Cardiac muscle cell (in vitro differentiated cells and primary cell): ENCODE measurements at regions not wholly inside any gene's neighbourhood (a gene's known extent, or its start where the extent isn't known, plus 50 kb on each side); places are given as distances from the start of the nearest gene placed in this dataset.

Source experiments
- DNase-seq, 2 donors: peaks; one replicate each; pipeline versions ENCODE4 v3.0.0 to v3.0.0-alpha.2; 2010 to 2017; ENCODE audit warnings: low read depth in 1 of 2, low spot score in 1 of 2
- H3K27ac ChIP-seq: fragments of 200-600 bp; sonication (generic); 2 replicates; pipeline ENCODE4 v1.5.1; 2016
- H3K27me3 ChIP-seq: fragments of 200-600 bp; sonication (generic); 2 replicates; pipeline ENCODE4 v1.6.0; 2016; ENCODE audit warnings: control low read depth
- H3K36me3 ChIP-seq: fragments of 200-600 bp; sonication (generic); 2 replicates; pipeline ENCODE4 v1.5.1; 2016; ENCODE audit warnings: control low read depth
- H3K4me1 ChIP-seq: fragments of 200-600 bp; sonication (generic); 2 replicates; pipeline ENCODE4 v1.8.1; 2017; ENCODE audit warnings: low read depth, mild to moderate bottlenecking, mixed run types
- H3K4me3 ChIP-seq: fragments of 200-600 bp; sonication (generic); 2 replicates; pipeline ENCODE4 v1.5.1; 2016; ENCODE audit warnings: mild to moderate bottlenecking
- H3K9me3 ChIP-seq: fragments of 200-600 bp; sonication (generic); 2 replicates; pipeline ENCODE4 v1.5.1; 2017; ENCODE audit warnings: low read depth, mild to moderate bottlenecking, control low read depth
- CTCF ChIP-seq: IDR thresholded peaks from 2 replicates; pipeline ENCODE4 v1.5.1; 2012; ENCODE audit warnings: low read depth, mild to moderate bottlenecking, low read length

GRCh38 chr9:28587052-28587451 is 1013.8 kb upstream of the C9orf72 start:
- TF ChIP-seq CTCF: no peak
- H3K9me3 ChIP-seq: no peaks in the 10 kb centered on the region
- no peaks in the 10 kb centered on the region for H3K27me3 ChIP-seq
- no peaks in the 10 kb centered on the region for H3K36me3 ChIP-seq
- H3K27ac ChIP-seq: no peak overlapping the region
- no peak for DNase-seq
- no peak overlapping the region for H3K4me3 ChIP-seq
- H3K4me1 ChIP-seq: no peaks in the 10 kb centered on the region

GRCh38 chr9:28598408-28598807 is 1025.1 kb upstream of the C9orf72 start:
- H3K27me3 ChIP-seq: no peaks in the 10 kb centered on the region
- H3K4me1 ChIP-seq: peaks cover 7% of the 10 kb centered on the region
- H3K4me3 ChIP-seq: no peak overlapping the region
- no peaks in the 10 kb centered on the region for H3K9me3 ChIP-seq
- H3K27ac ChIP-seq: no peak overlapping the region
- DNase-seq: no peak
- no peaks in the 10 kb centered on the region for H3K36me3 ChIP-seq
- TF ChIP-seq CTCF: no peak

- Histone ChIP-seq H3K4me1 (peaks cover 7% of the 10 kb centered on the region), H3K4me3 (no peak overlapping the region), H3K36me3 (no peaks in the 10 kb centered on the region), H3K27ac (no peak overlapping the region), H3K9me3 (no peaks in the 10 kb centered on the region), H3K27me3 (no peaks in the 10 kb centered on the region)
- no peak for TF ChIP-seq CTCF
- no peak for DNase-seq
Observed at GRCh38 chr9:28600226-28600625, 1026.9 kb upstream of the C9orf72 start.

- Histone ChIP-seq H3K27me3 (no peaks in the 10 kb centered on the region), H3K9me3 (no peaks in the 10 kb centered on the region), H3K4me3 (no peak overlapping the region), H3K36me3 (no peaks in the 10 kb centered on the region), H3K27ac (no peak overlapping the region), H3K4me1 (no peaks in the 10 kb centered on the region)
- DNase-seq: no peak
- TF ChIP-seq CTCF: no peak
Observed at GRCh38 chr9:28607843-28608242, 1034.6 kb upstream of the C9orf72 start.

- Histone ChIP-seq H3K27me3 (no peaks in the 10 kb centered on the region), H3K27ac (no peak overlapping the region), H3K36me3 (no peaks in the 10 kb centered on the region), H3K4me1 (no peaks in the 10 kb centered on the region), H3K9me3 (no peaks in the 10 kb centered on the region), H3K4me3 (no peak overlapping the region)
- no peak for DNase-seq
- TF ChIP-seq CTCF: no peak
Observed at GRCh38 chr9:28610339-28610738, 1037.1 kb upstream of the C9orf72 start.

- Histone ChIP-seq H3K27me3 (no peaks in the 10 kb centered on the region), H3K36me3 (no peaks in the 10 kb centered on the region), H3K4me1 (no peaks in the 10 kb centered on the region), H3K4me3 (no peak overlapping the region), H3K27ac (no peak overlapping the region), H3K9me3 (no peaks in the 10 kb centered on the region)
- no peak for TF ChIP-seq CTCF
- DNase-seq: no peak
Observed at GRCh38 chr9:28616310-28616709, 1043.0 kb upstream of the C9orf72 start.
